ENCODE measurements at regions not wholly inside any gene's neighbourhood (a gene's known extent, or its start where the extent isn't known, plus 50 kb on each side); places are given as distances from the start of the nearest gene placed in this dataset.
"Not testable (repeated sequence)": the region's sequence is repeated elsewhere in the genome, so short reads cannot be mapped to it uniquely, and the experiment has no call there.

DNA sequence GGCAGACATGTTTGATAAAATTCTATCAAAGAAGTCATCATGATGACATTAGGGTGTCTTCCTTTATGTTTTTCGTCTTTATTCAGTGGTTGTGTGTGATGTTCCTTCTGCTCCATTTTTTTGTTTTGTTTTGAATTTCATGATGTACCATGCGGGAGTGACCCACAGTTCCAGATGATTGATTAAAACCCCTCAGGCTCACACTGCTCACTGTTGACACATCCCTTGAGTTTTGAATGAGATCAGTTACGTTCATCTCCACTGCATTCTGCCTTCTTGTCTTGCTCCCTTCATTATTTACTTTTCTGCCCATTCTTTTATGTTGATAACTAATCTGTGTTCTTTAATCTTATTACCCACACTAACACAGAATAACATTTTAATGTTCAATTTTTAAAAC lies 421.7 kb upstream of the ANKRD20A1 start:
- not testable (repeated sequence) for H3K4me3 ChIP-seq (ENCODE audit: low read depth, low read length); DNase-seq (ENCODE audit: low read depth)

DNA sequence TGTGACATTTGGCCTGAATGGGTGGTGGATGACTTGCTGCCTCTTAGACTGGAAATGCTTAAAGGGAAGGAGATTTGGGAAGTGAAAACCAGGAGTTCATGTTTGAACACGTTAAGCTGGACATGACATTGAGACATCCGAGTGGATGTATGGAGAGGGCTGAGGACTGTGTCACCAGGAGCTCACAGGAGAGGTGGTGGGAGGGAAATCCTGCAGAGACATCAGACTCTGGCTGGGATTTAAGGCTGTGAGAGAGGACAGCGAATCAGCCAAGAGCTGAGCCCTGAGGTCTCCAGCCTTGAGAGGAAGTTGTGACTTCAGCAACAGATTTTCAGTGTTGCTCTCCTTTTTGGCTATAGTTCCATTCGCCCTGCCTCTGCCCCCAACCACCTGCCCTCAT lies 432.5 kb upstream of the SPATA31A3 start:
- DNase-seq (ENCODE audit: low read depth); H3K4me3 ChIP-seq (ENCODE audit: low read depth, low read length): not testable (repeated sequence)

DNA sequence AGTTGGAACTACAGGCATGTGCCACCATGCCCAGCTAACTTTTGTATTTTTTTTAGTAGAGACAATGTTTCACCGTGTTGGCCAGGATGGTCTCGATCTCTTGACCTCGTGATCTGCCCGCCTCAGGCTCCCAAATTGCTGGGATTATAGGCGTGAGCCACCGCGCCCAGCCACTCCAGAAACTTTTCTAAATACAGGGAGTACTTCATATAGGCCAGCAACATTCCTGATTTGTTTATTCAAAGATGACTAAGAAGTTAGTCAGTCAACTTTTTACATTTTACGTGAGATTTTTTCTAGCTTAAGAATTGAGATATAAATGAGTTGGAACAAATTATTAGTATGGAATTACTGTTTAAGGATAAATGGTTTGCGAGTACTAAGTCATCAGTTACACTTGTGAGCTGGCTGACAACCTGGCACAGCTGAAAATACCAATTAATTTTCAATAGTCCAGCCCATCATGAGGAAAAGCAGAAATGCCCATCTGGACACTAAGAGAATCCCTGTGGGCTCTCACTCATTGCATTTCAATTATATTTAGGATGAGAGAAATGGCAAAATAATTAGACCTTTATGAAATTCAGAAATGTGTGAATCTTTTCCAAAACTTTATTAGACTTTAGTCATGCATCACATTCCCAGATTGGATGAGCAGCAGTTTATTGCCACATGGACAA lies 430.8 kb upstream of the SPATA31A3 start:
- DNase-seq (ENCODE audit: low read depth), result not testable (repeated sequence)

DNA sequence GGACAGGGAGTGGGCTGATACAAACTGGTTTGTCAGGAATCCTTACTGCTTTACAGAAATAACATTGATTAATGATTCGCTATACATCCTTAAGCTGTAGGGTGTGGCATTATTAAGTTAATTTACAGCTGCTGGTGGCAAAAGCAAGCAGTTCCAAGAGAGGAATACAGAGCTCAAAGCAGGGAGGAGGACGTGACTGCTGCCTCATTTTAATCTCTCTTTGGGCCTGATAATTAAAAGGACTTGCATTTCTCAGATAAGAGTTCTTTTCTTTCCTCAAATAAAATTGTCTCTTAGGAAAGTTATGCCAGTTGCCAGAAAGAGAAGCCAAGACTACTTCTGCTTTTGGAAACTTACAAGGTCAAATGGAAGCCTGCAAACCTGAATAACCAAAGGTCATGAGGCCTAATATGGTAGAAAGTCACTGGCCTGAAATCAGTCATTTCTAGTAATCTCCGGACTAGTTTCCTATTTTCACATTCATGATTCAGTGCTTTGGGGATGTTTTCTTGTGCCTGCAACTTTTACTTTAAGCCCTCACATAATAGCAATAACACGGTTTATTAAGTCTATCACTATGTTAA lies 426.2 kb upstream of the SPATA31A3 start:
- not testable (repeated sequence) for H3K4me3 ChIP-seq (ENCODE audit: low read depth, low read length); DNase-seq (ENCODE audit: low read depth)

More for the DNA sequence above, 430.8 kb upstream of the SPATA31A3 start:
- H3K4me3 ChIP-seq (ENCODE audit: low read depth, low read length), result not testable (repeated sequence)

DNA sequence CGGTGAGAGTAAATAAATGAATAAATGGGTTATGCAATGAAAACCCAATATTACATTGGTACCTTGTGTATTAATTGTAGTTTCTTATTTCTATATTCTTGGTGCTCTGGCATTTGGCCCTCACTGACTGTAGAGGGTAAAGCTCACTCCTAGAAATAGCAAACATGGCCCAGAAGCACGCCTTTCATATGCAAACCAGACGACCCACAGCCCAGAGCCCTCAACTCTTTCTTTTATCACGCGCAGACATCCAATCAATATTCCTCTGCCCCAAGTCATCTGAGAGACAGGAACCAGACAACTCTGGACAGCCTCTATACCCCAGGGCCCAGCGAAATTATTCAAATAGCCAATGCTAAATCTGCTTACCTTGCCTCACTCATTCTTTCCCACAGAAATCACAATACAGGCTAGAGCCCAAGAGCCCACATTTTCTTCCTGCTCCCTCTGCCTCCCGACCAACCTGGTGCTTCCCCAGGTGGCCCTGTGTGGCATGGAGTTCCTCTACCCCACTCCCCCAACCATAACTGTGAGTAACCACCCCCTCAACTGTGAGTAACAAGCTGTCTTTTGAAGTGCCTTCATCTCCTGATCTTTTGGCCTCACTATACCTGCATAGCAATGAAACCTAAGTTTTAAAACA lies 425.1 kb upstream of the SPATA31A3 start:
- not testable (repeated sequence) for DNase-seq (ENCODE audit: low read depth); H3K4me3 ChIP-seq (ENCODE audit: low read depth, low read length)

DNA sequence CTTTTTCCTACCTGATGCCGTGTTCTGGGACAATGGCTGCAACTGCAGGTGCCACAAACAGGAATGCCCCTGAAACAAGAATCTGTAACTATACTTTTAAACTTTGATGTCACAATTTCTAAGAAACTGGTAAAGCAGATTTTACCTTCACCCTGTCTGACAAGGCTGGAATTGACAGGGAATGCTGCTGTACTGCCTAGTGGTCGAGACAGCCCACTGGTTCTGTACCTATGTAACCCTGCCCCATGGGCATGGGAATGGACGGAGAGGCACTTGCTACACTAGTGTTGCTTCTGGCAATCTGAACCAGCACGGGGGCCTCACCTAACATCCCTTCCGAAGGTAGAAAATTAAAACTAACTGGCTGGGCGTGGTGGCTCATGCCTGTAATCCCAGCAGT lies 424.3 kb upstream of the SPATA31A3 start:
- not testable (repeated sequence) for DNase-seq (ENCODE audit: low read depth); H3K4me3 ChIP-seq (ENCODE audit: low read depth, low read length)

DNA sequence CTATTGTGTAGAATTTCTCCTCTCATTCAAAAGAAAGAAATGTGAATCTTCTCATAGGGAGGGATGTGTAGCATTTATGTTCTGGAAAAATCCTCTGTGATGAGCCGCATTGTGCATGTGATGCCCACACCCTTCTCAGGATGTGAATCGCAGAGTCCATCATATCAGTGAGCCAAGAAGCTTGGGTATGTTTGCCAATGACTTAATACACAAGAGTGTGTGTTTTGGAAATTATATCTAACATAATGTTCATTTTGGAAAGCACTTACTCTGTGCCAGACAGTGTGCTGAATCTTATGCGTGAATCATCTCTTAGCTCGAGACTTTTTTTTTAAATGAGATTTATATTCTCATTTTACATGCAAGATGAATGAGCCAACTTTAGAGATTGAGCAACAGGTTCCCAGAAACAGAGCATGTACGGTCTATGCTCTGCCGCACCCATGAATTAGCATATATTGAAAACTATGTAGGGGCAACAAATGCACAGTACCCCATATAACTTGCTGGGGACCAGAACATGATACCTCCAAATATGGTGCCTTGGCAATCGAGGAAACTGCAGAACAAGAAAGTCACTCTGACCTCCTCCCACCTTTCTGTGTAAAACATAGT lies 418.4 kb upstream of the SPATA31A3 start:
- DNase-seq (ENCODE audit: low read depth); H3K4me3 ChIP-seq (ENCODE audit: low read depth, low read length): not testable (repeated sequence)

DNA sequence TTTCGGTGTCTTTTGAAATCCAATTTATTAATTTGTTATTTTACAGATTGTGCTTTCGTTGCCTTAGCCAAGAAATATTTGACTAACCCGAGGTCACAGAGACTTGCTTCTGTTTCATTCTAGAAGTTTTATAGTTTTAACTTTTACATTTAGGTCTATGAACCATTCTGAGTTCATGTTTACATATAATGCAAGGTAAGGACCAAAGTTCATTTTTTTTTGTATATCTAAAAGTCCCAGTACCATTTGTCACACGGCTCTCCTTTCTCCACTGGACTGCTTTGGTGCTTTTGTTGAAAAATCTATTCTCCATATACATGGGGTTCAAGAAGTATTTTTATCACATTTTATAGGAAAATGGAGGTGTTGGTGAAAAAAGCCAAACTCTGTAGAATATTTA lies 411.4 kb upstream of the SPATA31A3 start:
- not testable (repeated sequence) for DNase-seq (ENCODE audit: low read depth); H3K4me3 ChIP-seq (ENCODE audit: low read depth, low read length)

DNA sequence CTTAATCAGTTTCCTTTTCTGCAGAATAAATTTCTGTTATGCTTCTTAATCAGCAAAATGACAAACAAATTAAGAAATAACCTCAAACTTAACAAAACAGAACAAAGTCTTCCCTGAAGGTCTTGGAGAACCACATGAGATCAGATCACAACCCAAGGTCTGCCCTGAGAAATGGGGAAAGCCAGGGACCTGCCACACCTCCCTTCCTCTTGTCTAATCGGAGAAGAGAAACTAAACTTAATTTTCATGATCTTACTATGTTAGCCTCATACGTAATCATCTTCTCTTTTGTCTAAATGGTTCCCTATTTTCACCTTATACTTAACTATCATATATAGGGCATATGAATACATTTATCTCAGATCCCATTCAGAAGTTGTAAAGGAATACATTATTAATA lies 405.4 kb upstream of the SPATA31A3 start:
- H3K4me3 ChIP-seq (ENCODE audit: low read depth, low read length), result not testable (repeated sequence)

DNA sequence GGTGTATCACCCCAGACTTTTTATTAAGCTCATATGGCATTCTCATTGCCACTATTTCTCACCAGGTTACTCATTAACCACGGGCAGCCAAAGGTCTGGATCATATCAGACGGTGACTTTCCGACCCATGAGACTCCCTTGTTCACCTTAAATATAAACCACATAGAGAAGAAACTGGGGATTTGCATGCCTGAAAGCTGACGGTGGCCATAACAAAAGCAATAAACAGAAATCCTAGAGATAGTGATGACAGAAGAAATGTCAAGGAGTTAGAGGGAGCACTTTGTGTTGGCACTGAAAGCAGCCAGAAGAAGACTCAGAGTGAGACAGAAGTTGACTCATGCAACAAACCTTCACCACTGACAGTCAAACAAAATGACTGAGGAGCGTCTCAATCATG lies 402.4 kb upstream of the SPATA31A3 start:
- not testable (repeated sequence) for DNase-seq (ENCODE audit: low read depth); H3K4me3 ChIP-seq (ENCODE audit: low read depth, low read length)

More for the DNA sequence above, 405.4 kb upstream of the SPATA31A3 start:
- not testable (repeated sequence) for DNase-seq (ENCODE audit: low read depth)

DNA sequence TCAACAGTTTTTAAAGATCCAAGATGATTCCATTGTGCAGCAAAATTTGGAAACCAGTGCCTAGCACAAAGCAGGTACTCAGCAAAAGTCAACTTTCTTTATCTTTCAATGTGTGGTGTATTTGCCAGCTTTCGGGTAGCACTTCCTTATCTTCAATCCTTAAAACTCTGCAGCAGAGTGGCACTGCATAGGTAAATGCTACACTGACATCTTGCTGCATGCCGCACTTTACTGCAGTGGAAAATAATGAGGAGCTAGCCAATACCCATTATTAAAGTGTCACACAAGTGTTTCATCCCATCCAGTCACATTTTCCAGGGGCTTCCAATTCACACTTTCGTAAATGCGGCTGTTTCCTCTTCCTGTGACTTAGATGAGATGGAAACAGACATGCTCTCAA lies 401.7 kb upstream of the SPATA31A3 start:
- H3K4me3 ChIP-seq (ENCODE audit: low read depth, low read length); DNase-seq (ENCODE audit: low read depth): not testable (repeated sequence)

DNA sequence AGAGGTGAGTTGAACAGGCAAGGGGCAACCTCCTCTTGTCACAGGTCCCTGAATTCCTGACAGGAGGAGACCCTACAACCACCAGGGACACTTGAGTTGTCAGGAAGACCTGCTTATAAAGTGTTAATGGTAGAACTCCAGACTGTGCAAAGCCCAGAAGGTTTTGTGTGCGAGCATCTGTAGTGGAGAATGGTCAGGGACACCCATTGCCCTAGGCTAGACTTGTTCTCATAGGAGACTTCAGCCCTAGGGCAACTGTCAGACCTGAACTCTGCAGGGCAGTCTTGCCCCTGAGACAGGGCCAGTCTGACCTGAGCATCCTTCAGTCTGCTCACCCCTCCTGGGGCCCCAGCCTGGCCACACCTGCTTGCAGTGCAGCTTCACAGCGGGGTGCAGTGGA lies 377.3 kb upstream of the SPATA31A3 start:
- not testable (repeated sequence) for H3K4me3 ChIP-seq (ENCODE audit: low read depth, low read length); DNase-seq (ENCODE audit: low read depth)

DNA sequence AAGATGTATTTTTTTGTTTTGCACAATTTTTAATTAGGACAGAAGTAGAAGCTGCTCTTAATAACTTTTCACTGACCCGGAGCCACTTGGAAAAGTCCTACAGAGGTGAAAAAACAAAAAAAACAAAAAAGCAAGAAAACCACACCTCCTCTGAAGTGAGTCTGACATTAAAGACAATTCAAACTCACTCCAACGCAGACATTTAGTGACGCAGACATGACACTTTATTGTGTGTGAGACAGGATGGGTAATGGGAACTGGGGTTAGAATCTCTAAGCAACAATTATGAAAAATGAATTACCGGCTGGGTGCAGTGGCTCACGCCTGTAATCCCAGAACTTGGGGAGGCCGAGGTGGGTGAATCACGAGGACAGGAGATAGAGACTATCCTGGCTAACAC lies 370.0 kb upstream of the SPATA31A3 start:
- H3K4me3 ChIP-seq (ENCODE audit: low read depth, low read length); DNase-seq (ENCODE audit: low read depth): not testable (repeated sequence)

DNA sequence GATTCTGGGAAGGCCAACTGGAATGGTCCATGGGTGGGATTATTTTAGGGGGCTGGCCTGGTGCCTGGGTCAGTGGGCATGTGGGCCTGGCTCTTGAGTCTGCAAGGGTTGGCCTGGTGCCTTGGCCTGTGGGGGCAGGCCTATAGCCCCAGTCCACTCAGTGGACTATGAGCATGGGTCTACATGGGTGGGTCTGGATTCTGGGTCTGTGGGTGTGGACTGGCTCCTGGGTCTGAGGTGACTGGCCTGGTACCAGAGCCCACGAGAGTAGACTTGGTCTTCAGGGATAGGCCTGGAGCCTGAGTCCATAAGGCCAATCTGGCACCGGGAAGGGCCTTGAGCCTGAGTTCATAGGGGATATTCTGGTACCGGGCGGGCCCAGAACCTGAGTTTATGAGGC lies 361.6 kb upstream of the SPATA31A3 start:
- H3K4me3 ChIP-seq (ENCODE audit: low read depth, low read length); DNase-seq (ENCODE audit: low read depth): not testable (repeated sequence)

DNA sequence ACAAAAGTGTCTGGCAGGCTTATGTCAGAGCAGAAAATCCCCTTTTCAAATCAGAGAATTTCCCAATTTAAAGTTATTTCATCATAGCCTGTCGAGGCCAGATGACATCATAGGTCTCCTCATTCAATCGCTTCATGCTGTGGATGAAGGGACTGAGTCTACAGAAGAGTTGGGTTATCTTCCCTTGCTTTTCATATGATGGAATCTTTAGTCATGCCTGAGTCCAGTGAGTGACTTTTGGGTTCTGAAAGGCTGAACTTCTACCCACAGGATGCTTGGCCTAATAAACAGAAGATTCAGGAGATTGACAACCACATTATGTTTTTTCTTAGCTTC lies 357.0 kb upstream of the SPATA31A3 start:
- not testable (repeated sequence) for H3K4me3 ChIP-seq (ENCODE audit: low read depth, low read length); DNase-seq (ENCODE audit: low read depth)

DNA sequence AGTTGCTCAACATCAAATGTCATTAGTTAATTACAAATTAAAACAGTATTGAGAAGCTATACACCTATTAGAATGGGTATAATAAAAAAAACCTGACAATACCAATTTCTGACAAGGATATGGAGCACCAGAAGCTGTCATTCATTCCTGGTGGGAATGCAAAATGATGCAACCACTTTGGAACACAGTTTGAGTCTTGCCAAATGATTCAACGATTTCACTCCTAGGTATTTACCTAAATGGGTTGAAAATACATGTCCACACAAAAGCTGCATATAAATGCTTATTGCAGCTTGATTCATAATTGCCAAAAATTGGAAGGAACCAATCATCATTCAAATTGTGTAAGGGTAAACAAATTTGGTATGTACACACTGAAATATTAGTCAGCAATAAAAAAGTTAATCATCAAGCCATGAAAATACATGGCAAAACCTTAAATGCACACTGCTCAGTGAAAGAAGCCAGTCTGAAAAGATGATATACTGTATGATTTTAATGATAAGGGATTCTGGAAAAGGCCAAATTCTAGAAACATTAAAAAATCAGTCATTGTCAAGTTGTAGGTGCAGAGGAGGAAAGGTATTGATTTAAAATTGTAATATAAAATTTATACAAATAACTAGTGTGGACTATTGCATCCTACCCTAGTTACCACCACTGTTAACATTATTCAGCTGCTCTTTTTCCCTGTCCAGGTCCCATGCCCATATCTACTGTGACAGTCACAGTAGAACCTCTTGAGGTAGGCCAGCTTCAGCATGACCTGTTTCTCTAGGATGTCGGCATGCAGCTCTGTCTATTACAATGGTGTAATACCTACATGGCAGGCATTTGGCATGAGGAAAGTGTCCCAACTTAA lies 356.4 kb upstream of the SPATA31A3 start:
- DNase-seq (ENCODE audit: low read depth); H3K4me3 ChIP-seq (ENCODE audit: low read depth, low read length): not testable (repeated sequence)

DNA sequence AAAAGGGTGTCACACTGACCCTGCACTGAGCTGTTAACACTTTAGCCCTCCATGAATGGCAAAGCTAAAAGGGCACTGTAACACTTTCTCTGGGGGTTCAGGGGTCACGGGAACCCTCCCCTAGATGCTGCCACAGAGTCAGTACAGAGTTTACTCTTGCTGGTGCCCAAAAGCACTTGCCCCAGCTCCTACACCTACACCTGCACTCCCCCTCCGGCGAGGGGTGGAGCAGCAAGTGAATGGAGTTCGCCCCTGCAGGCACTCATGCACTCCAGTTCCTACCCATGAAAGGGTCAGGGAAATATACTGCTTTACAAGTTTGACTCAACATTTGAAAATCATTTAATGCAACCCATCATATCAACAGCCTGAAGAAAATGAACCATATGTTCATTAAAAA lies 355.7 kb upstream of the SPATA31A3 start:
- DNase-seq (ENCODE audit: low read depth); H3K4me3 ChIP-seq (ENCODE audit: low read depth, low read length): not testable (repeated sequence)

DNA sequence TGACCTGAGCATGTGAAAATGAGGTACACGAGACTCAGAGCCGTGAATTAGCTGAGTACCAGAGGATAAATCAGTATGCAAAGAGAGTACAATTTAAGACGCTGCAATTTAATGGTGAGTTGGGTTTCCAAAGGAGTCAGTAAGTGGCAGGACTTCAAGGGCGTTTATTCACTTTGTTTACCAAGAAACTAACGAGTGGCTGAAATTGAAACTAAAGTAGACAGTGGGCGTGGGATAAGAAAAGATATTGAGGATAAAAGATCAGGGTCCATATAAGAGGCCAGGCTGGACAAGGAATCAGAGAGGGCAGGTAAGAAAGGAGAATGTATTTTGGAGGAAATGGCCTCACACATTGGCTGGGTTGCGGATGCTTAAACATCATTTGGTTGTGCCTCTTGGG lies 346.9 kb upstream of the SPATA31A3 start:
- not testable (repeated sequence) for H3K4me3 ChIP-seq (ENCODE audit: low read depth, low read length); DNase-seq (ENCODE audit: low read depth)

DNA sequence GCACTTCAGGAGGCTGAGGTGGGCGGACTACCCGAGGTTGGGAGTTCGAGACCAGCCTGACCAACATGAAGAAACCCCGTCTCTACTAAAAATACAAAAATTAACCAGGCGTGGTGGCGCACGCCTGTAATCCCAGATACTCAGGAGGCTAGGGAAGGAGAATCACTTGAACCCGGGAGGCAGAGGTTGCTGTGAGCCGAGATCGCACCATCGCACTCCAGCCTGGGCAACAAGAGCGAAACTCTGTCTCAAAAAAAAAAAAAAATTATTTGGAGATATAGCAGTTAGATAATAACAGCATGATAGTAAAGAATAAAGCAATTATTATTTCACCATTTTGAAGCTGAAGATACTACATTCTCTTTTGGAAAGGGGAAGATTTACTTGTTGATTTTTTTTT lies 345.9 kb upstream of the SPATA31A3 start:
- not testable (repeated sequence) for H3K4me3 ChIP-seq (ENCODE audit: low read depth, low read length); DNase-seq (ENCODE audit: low read depth)

All from LNCaP clone FGC (cell line).